GM21360 (cell line): ENCODE measurements at regions not wholly inside any gene's neighbourhood (a gene's known extent, or its start where the extent isn't known, plus 50 kb on each side); places are given as distances from the start of the nearest gene placed in this dataset.
"Not testable (repeated sequence)": the region's sequence is repeated elsewhere in the genome, so short reads cannot be mapped to it uniquely, and the experiment has no call there.

ENCODE experiments used
- ATAC-seq: cut with Tn5 transposase; IDR thresholded peaks from one replicate; pipeline ENCODE4 v1.9.1; 2021; ENCODE audit warnings: mild to moderate bottlenecking, moderate library complexity; ENCODE audit not compliant: unreplicated experiment

DNA sequence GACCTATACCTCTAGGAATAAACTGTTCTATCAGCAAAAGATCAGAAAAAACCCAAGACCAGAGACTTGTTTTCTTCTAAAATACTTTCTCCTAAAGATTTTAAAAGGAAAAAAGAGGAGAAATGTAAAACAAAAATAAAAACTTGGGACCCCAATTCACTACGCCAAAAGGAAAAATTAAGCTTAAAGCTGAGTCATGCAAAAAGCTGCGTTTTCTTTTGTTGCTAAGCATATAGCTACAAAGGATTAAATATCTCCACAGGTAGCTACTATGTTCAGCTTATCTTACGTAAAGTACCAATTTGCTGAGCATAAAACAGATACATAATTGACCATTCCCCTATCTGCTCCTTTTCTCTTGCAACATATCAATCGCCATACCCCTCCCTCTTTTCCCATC is 950.0 kb upstream of the NXPH2 start:
- ATAC-seq: no peak

DNA sequence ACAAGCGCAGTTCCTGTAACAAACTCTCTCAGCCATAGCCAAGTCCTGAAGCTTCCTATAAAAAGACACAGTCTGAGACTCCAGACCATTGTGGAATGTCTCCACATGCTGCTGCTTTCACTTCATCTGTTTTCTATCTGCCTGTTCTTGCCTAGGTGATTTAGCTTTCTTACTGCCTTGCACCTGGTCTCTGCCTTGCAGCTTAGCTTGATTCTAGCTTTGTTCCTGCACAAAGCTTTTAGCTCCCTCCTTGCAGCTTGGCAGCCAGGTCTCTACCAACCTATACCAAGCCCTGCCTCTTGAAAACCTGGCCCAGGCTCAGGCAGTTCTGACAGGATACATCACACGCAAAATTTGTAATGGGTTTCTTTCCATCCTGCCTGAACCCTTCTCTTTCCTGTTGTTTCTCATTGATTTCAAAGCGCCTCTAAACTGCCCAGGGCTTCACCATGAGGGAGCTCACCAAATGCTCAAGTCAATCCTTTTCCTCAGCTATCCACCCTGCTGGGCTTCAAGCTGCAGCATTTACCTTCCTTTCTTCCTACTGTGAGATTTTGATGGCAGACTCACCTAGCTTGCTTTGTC is 941.3 kb upstream of the NXPH2 start:
- ATAC-seq: no peak

DNA sequence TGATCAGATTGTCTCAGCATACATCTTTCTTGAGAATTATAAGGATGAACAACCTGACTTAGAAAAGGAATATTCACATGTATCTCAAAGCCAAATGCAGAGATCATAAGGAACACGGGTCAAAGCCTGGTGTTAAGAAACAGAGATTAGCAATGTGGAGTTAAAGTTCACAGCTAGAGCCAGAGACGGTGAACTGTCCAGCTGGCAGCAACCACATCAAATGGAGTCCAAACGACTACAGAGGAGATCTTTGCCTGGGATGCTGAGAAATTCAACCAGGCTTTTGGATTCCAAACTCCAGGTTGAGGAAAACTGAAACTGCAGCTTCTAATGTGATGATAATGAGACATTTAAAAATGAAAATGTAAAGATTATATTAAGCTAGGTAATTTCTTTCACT is 939.9 kb upstream of the NXPH2 start:
- ATAC-seq: no peak

DNA sequence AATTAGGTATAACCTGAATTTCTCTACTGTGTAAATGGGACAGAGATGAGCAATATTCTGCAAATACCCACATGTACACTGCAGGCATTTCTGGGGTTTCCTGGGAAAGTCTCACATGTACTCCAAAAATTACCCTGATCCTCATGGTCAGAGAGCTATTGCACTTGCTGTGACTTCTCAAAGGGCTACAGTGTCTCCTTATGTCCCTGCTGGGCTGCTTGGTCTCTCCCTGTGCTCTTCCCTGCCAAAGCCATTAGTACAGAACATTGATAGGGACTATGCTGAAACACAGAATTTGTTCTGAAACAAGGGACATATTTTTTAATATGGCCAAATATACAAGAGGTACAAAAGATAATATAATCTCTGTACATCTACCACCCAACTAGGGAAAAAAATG is 924.4 kb upstream of the NXPH2 start:
- no peak for ATAC-seq

DNA sequence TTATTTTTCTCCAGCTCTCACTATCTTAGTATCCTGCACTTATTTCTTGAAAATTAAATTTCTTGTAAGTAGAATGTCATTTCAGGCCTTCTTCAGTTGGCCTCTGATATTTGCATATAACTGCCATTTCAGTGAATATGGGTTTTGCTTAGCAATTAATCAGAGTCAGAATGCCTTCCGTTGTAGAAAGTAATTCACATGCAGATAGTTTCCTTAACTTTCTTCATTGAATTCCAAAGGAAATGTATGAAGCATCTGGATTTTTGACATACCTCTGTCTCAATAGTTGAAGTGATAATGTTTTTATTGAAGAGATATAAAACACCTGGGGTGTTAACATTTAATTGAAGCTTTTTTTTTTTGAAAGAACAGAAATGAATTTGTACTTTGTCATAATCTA is 914.1 kb upstream of the NXPH2 start:
- no peak for ATAC-seq

DNA sequence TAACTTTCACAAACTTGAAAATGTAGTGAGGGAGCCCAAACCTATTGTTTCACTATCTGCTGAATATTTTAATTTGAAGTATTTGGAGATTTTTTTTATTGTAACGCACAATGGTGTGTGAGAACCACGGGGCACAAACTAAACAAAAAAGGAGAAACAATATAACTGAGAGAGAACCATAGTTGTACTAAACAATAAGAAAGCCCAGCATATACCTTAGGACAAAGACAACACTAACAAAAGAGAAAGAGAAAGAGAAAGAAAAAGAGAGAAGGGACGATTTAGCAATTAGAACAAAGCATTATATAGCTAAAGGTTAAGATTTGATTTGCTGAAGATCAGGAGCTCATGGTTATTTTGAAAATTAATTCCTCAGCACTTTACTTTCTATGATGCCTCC is 906.0 kb upstream of the NXPH2 start:
- no peak for ATAC-seq

DNA sequence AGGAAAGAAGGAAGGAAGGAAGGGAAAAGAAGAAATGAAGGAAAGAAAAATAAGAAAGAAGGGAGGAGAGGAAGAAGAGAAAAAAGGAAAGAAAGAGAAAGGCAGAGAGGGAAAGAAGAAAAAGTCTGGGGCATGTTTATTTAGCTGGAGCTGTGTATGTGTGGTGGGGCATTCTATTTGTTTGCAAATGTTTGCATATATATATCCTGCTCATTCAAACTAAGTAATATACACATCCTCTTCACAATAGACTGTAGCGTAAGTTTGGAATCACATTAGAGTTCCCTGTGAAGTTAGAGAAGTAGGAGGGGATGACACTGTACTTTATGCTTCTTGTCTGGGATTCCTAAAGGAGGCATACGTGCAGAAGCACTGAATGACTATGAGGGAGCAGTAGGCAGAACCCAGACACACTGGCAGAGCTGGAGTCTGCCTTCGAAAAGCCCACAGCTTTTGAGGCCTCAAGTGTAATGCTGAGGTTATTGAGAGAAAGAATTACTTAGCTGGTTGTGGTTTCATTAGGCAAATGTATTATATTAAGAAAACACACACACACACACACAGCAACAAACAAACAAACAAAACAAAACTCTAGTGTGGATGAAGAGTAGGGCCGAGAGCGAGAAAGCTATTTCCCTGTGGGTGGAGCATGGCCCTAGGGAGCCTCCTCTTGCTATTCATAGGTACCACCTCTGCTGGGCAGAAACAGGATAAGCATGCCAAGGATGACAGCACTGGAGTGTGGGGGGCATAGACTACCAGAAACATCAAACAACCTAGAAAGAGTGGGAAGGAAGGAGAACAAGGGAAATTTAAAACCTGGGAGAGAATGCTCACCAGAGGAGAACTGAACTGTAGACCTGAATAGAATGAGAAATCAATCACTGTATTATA is 905.1 kb upstream of the NXPH2 start:
- ATAC-seq: no peak

DNA sequence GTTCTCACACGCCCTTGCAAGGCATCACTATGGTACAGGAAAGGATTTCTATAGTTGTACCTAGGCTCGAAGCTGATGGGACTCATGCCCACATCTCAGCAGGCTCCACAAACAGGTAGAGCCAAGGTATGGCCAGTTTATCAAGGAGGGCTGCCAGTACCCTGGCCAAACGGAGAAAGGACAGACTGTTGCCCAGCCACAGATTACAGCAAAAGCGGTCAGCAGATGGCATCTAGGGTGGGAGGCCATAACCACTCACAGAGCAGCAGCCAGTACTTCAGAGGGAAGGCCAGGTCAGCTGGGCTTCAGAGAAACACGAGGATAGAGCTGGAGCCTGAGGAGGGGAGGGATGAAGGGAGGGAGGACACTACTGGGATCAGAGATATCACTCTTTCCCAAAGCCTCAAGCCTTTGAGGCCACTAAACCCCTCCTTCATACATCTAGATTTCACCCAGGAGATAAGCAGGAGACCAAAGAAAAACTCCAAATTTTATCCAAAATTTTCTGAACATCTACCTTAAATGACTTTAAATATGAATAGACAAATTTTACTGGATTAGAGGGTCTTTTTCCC is 904.2 kb upstream of the NXPH2 start:
- no peak for ATAC-seq

DNA sequence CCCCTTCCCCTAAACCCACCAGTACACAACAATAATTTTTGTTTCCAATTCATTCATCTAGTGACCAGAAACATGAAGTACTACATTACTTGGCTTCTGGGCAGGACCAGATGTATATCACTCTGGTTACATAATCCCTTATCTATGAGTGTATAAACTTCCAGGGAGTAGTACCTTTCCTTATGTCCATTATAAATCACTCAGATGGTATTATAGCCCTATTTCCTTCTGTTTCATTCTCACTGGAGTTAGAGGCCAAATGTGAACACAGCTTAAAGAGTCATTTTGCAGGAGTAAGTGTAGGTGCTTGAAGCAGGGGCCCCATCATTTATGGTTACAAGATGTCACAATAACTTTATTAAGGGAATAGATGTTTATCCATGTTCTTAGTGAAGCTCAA is 894.4 kb upstream of the NXPH2 start:
- ATAC-seq: no peak

DNA sequence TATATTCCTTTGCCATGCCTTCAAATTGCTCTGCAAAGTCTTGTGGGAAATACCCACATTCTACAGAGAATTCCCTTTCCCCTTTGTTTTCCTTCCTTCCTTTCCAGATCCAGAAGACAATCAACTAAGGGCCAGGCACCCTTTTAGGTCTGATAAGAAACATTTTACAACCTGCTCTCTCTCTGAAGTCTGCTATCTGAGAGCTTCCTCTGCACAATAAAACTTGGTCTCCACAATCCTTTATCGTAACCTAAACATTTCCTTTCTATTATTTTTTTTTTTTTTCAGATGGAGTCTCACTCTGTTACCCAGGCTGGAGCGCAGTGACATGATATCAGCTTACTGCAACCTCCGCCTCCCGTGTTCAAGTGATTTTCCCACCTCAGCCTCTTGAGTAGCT is 893.3 kb upstream of the NXPH2 start:
- ATAC-seq: not testable (repeated sequence)

DNA sequence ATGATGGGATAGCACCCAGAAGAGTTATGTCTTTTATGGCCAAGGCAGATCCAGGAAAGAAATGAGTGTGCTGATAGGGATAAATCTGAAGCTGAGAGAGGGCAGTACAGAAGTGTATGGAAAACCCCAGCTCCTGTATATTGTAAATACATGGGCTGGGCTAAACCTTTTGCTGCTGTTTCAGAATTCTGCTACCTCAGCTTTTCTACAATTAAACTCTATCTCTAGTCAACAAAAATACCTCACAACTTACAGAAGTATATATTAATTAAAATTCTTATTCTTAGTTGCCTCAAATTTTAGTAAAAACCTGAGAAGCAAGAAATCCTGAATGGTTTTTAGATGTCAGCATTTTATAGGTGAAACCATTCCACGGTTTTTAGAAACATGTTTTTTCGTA is 889.5 kb upstream of the NXPH2 start:
- ATAC-seq: no peak

DNA sequence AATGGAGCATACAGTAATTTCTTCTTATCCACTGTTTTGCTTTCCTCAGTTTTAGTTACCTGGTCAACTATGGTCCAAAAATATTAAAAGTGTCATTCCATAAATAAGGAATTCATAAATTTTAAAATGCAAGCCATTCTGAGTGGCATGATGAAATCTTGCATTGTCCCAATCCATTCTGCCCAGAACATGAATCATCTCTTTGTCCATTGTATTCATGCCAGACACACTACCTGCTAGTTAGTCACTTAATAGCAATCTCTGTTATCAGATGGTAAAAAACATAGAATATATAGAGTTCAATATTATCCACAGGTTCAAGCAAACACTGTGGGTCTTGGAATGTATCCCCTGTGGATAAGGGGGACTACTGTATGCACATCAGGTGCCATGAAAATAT is 872.2 kb upstream of the NXPH2 start:
- no peak for ATAC-seq

DNA sequence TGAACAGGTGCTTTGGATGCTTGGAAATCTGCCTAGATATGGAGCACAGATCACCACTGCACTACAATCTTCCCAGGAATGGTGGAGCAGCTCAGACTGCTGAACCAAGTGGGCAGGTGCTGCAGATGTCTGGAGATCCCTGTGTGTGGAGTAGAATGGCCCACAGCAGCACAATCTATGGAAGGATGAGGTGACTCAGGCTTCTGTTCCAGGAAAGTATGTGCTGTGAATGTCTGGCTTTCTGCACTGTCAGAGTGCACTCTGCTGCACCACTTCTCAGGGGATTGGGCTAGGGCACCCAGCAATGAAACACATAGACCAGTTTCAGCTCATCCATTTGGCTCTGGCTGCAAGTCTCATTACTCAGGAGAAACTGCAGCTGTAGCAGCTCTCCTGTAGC is 865.4 kb upstream of the NXPH2 start:
- ATAC-seq: no peak

DNA sequence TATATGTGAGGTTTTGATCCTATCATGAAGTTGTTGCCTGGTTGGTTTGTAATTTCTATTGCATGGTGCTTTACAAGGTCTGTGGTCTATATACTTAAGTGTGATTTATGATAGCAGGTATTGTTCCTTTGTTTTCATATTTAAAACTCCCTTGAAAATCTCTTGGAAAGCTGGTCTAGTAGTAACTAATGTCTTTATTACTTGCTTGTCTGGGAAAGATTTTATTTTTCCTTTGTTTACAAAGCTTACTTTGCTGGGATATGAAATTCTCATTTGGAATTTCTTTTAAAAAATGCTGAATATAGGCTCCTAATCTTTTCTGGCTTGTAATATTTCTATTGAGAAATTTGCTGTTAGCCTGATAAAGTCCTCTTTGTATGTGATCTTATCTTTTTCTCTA is 862.9 kb upstream of the NXPH2 start:
- ATAC-seq: no peak

DNA sequence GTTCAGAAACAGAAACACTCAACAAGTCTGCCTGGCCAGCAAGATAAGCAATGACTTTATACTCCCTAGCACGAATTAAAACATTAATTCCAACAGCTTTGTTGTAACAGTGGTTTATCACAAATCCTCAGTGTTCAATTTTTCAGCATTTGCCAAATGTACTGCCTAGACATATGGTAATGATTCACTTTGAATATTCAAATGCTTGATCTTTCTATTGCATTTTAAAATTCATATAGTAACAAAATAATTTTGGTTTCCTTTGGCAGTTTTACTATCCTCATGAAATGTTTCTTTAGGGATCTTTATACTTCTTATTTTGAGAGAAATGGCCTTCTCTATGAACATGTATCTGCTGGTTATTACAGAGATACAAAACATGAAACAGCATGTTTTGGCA is 851.8 kb upstream of the NXPH2 start:
- ATAC-seq: no peak

DNA sequence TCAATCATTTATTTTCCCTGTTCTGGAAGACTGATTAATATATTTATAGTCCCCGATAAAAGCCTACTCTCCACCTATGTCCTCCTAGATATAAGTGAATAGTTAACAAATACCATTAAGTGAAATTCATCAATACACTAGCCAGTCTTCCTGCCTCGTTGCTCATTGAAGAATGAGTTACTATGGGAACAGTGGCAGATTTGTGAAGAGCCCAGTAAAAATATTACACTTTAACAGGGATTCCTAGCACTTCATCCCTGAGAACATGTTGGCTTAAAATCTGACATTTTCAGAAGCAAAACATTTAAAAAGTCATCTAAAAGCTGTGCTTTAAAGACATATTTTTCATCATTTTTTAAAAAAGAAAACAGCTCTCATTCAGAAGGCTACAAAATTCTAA is 848.7 kb upstream of the NXPH2 start:
- ATAC-seq: no peak

DNA sequence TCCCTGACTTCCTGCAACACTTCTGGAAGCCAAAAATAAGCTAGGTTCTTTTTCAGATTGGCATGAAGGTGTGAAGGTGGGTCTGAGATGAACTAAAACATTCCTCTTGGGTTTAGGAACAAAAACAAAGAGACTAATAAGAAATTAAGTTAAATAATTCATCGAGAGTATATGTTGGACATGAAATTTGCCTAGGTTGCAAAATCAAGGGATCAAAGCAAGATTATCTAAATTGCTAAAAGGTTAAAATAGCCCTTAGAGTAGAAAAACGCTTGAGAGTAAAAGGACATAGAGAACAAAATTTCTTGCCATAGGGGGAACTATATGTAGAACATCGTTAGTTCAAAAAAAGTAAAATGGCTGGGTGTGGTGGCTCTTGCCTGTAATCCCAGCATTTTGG is 845.9 kb upstream of the NXPH2 start:
- no peak for ATAC-seq

DNA sequence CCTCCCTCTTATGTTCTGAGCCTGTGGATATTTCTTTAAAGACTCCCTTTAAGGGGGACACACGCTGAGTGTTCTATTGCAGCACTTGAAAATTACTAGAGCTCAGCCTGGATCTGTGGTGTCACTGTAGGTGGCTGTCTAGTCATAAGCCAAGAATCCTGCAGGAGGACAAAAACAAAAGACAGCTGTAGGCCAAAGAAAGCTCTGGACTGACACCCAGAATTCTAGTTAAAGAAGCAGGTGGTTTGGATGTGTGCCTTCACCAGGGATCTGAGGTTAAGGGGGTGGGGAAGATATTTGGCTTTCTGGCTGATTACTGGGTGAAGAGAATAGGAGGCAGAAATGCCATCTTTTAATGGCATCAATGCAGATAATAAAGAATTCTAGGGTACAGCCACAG is 842.5 kb upstream of the NXPH2 start:
- no peak for ATAC-seq

DNA sequence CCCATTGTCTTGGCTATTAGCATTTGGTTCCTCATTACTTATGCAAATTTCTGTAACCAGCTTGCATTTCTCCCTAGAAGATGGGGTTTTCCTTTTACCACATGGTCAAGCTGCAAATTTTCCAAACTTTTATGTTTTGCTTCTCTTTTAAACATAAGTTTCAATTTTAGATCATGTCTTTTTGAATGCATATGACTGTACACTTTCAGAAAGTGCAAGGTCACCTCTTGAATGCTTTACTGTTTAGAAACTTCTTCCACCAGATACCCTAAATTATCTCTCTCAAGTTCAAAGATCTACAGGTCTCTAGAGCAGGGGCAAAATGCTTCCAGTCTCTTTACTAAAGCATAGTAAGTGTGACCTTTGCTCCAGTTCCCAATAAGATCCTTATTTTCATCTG is 837.6 kb upstream of the NXPH2 start:
- ATAC-seq: no peak

DNA sequence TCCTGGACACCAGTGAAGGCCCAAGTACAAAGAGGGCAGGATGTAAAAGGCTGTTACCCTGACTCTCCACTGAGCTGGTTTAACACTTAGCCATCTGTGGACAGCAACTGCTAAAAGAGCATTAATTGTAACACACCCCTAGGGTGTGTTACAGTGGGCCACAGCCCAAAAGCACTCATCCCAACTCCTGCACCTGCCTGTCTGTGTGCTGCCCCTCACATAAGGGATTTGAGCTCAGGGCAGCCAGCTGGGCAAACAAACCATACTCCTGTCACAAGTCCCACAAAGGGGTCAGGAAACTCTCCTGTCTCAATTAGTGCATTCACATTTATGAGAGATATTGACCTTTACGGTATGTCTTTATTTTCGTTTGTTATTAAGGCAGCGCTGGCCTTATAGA is 833.1 kb upstream of the NXPH2 start:
- no peak for ATAC-seq

DNA sequence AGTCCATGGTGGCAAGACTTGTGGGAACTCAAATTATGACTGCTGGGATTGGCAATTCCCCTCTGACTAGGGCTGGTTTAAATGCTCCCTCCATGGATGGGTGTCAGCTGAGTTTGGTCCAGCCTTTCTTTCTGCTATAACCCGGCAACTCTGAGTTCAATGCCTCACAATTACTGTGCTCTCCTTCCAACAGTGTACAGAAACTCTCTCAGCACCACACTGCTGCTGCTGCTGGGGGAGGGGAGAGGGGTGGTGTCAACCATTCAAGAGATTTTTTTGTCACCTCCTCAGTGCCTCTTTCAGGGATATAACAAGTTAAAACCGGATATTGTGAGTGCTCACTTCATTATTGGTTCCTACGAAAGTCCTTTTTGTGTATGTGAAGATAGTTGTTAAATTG is 830.3 kb upstream of the NXPH2 start:
- ATAC-seq: no peak

DNA sequence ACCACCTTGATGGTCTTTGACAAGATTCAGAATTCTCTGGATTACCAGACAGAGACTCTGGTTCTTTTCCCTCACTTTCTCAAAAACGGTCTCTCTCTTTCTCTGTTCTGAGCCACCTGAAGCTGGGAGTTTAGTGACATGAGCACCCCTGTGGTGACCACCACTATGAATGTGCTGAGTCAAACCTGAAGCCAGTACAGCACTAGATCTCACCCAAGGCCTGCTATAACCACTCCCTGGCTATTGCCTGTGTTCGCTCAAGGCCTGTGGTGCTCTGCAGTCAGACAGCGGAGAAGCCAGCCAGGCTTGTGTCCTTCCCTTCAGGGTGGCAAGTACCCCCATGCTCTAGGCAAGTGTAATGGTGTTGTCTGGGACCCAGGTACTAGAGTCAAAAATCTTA is 828.9 kb upstream of the NXPH2 start:
- ATAC-seq: no peak
